ENCODE measurements at regions not wholly inside any gene's neighbourhood (a gene's known extent, or its start where the extent isn't known, plus 50 kb on each side); places are given as distances from the start of the nearest gene placed in this dataset.

DNA sequence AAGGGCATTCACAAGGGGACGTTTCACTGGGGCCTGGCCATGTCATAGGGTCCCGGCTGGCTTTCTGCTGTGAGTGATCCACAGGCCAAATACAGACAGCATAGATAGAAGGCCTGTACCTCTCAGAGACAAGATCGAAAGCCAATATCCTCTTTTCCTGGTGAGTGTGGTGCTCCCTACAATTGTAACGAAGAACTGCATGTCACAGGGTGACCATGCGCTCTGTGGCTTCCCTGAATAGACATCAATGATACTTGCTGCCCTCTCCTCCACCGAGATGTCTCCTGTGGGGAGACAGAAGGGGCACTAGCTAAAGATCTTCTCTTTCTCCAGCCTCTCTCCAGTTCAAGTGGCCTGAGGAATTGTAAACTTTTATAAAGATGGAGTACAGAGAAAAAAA, 226.1 kb upstream of the POU2AF2 start:
- Mint-ChIP-seq H3K9me3 (no peaks in the 10 kb centered on the region), H3K36me3 (ENCODE audit: low read depth) (no peaks in the 10 kb centered on the region), H3K27me3 (ENCODE audit: low read depth) (peaks cover under 1% of the 10 kb centered on the region), H3K4me3 (no peak overlapping the region), H3K27ac (no peak overlapping the region), H3K4me1 (ENCODE audit: low read depth) (no peaks in the 10 kb centered on the region)
- no peak for DNase-seq (ENCODE audit: low spot score)

DNA sequence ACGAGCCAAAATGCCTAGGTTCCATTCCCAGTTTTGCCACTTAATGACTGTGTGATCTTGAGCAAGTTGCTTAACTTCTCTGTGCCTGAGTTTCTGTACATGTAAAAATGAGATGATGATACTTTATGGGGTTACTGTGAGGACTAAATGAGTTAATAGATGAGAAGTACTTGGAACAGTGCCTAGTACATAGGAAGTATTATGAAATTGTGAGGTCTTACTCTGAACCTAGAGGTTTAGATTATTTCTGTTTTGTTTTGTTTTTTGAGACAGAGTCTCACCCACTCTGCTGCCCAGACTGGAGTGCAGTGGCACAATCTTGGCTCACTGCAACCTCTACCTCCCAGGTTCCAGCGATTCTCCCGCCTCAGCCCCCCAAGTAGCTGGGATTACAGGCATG, 227.0 kb upstream of the POU2AF2 start:
- no peak overlapping the region for H3K4me3 Mint-ChIP-seq
- H3K27ac Mint-ChIP-seq, result no peak overlapping the region
- no peak for DNase-seq (ENCODE audit: low spot score)
- H3K36me3 Mint-ChIP-seq (ENCODE audit: low read depth), result no peaks in the 10 kb centered on the region
- H3K9me3 Mint-ChIP-seq, result no peaks in the 10 kb centered on the region
- no peaks in the 10 kb centered on the region for H3K4me1 Mint-ChIP-seq (ENCODE audit: low read depth)
- H3K27me3 Mint-ChIP-seq (ENCODE audit: low read depth), result no peaks in the 10 kb centered on the region

DNA sequence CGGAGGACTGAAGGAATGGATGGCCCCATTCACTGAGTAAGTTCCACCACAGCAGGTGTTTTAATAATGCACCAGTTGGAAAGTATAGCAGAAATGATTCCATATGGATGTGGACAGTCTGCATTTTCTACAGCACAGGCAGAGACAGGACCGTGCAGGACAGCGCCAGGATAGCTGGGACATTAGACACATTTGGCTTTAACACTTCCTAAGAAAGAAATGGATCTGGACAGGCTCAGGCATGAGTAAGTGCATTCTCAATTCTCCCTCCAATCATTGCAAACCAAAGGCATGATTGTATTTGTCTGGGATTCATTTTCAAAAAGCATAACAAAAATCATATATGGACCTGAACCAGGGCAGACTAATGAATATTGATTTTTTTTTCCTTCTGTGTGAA, 233.0 kb upstream of the POU2AF2 start:
- Mint-ChIP-seq H3K36me3 (ENCODE audit: low read depth) (no peaks in the 10 kb centered on the region), H3K4me3 (no peak overlapping the region), H3K4me1 (ENCODE audit: low read depth) (no peaks in the 10 kb centered on the region), H3K9me3 (no peaks in the 10 kb centered on the region), H3K27me3 (ENCODE audit: low read depth) (no peaks in the 10 kb centered on the region), H3K27ac (no peak overlapping the region)
- no peak for DNase-seq (ENCODE audit: low spot score)

DNA sequence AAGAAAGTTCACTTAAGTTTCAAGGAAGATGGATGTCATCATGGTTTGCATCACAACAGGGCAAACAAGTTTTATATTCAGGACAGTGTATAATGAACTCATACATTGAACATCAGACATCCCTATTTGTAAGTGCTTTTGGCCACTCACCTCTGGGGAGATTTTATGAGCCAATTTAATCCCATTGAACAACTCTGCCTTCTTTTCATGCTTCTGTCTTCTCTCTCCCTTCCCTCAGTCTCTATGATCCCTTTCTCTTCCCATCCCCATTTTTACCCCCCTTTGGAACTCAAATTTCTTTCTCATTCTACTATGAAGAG, 234.3 kb upstream of the POU2AF2 start:
- H3K36me3 Mint-ChIP-seq (ENCODE audit: low read depth), result no peaks in the 10 kb centered on the region
- no peaks in the 10 kb centered on the region for H3K9me3 Mint-ChIP-seq
- no peaks in the 10 kb centered on the region for H3K4me1 Mint-ChIP-seq (ENCODE audit: low read depth)
- no peak overlapping the region for H3K27ac Mint-ChIP-seq
- no peaks in the 10 kb centered on the region for H3K27me3 Mint-ChIP-seq (ENCODE audit: low read depth)
- no peak for DNase-seq (ENCODE audit: low spot score)
- no peak overlapping the region for H3K4me3 Mint-ChIP-seq

DNA sequence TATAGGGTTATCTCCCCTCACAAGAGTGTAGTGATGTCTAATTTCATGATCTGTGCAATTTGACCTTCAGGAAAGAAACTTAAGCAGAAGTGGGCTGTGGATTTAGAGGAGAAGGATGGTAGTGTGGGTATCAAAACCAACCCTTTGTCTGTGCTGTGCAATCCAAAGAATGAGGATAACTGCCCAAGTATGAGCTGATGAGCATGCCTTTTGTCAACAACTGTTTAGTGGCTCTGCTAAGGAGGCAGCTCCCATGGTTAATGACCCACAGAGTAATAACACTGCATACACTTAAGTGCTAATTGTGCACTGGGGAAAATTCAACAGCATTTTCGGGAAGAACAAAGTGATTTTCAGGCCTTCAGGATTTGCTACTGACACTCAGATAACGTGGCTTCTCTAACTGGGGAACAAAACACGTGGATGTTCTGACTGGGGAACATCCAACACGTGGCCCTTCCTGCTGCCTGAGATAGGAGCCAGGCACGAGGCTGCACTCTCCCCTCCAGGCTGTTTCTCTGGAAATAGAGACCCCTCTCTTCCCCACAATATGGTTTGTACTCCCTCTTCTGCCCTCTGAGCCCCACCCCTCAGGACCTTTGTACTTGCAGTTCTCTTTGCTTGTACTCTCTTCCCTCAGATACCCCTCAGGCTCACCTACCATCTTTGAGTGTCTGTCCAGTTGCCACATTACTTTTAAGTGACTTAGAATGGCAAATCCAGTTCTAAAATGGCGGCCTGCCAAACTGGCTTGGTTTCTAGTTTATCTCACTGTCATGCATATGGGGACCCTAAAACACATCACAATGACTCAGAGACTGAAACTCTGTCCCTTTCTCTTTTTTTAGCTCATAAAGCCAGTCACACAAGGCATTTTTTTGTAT, 234.9 kb upstream of the POU2AF2 start:
- Mint-ChIP-seq H3K9me3 (no peaks in the 10 kb centered on the region), H3K36me3 (ENCODE audit: low read depth) (no peaks in the 10 kb centered on the region), H3K27me3 (ENCODE audit: low read depth) (no peaks in the 10 kb centered on the region), H3K4me3 (no peak overlapping the region), H3K27ac (no peak overlapping the region), H3K4me1 (ENCODE audit: low read depth) (no peaks in the 10 kb centered on the region)
- DNase-seq (ENCODE audit: low spot score), result no peak

DNA sequence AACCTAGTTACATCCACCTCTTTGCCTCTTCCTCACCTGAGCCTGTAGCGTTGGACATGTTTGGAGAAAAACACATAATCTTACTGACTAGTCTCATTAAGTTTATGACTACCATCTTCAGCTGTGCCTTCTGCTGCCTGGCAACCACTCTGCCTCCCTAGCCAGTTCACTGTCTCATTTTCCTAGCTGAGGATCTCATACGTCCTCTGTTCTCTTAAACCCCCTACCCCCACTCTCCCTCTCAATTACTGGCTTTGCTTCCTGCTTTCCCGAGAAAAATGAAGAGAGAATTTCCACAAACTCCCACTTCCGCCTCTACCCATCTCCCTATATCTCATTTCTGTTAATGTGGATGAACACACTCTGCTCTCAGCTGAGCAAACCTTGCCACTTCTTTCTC, 239.3 kb upstream of the POU2AF2 start:
- no peak overlapping the region for H3K27ac Mint-ChIP-seq
- no peaks in the 10 kb centered on the region for H3K27me3 Mint-ChIP-seq (ENCODE audit: low read depth)
- no peak for DNase-seq (ENCODE audit: low spot score)
- H3K4me3 Mint-ChIP-seq, result no peak overlapping the region
- no peaks in the 10 kb centered on the region for H3K36me3 Mint-ChIP-seq (ENCODE audit: low read depth)
- no peaks in the 10 kb centered on the region for H3K9me3 Mint-ChIP-seq
- no peaks in the 10 kb centered on the region for H3K4me1 Mint-ChIP-seq (ENCODE audit: low read depth)

DNA sequence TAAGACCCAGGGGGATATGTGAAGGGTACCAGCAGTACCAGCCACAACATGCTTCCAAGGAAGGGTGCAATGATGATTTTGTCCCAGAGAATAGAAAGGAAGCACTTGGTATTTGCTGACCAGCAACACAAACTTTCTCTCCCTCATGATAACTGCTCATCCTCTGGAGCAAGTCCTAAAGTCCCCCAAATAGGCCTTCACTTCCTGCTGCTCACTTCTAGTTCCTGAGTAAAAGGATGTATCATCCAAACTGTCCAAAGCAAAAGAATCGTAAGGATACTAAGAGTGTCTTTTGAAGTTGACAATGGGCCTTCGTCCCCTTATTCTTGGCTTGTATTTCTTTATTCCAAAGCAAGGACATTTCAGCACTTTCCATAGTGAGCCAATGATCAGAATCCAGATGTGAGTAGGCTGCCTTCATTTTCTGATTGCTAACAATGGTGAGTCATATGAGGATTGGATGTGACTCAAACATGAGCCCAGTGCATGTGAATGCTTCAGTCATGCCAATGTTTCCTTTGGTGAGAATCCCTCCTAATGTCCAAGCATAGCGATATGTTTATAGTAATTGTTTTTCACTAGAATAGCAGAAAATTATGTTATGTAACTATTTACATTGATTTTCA, 243.4 kb upstream of the POU2AF2 start:
- Mint-ChIP-seq H3K36me3 (ENCODE audit: low read depth) (no peaks in the 10 kb centered on the region), H3K4me3 (no peak overlapping the region), H3K27ac (no peak overlapping the region), H3K27me3 (ENCODE audit: low read depth) (no peaks in the 10 kb centered on the region), H3K4me1 (ENCODE audit: low read depth) (no peaks in the 10 kb centered on the region), H3K9me3 (no peaks in the 10 kb centered on the region)
- no peak for DNase-seq (ENCODE audit: low spot score)

DNA sequence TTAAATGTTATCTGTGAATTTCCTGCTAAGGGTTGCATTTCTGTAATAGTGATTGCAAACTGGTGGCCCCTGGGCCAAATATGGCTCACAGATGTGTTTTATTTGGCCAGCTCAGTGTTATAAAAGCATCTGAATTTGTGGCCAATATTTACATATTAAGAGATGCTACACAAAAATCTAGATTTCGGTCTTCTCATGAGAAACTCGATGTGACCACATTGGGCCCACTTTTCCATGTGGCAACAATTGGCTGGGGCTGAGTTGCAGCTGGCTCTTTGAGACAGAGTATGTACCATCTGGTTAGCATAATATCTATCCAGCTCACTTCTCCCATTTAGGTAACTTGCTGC, 244.5 kb upstream of the POU2AF2 start:
- no peak overlapping the region for H3K4me3 Mint-ChIP-seq
- DNase-seq (ENCODE audit: low spot score), result no peak
- no peaks in the 10 kb centered on the region for H3K9me3 Mint-ChIP-seq
- H3K27me3 Mint-ChIP-seq (ENCODE audit: low read depth), result peaks cover 3% of the 10 kb centered on the region
- H3K36me3 Mint-ChIP-seq (ENCODE audit: low read depth), result no peaks in the 10 kb centered on the region
- no peaks in the 10 kb centered on the region for H3K4me1 Mint-ChIP-seq (ENCODE audit: low read depth)
- no peak overlapping the region for H3K27ac Mint-ChIP-seq

DNA sequence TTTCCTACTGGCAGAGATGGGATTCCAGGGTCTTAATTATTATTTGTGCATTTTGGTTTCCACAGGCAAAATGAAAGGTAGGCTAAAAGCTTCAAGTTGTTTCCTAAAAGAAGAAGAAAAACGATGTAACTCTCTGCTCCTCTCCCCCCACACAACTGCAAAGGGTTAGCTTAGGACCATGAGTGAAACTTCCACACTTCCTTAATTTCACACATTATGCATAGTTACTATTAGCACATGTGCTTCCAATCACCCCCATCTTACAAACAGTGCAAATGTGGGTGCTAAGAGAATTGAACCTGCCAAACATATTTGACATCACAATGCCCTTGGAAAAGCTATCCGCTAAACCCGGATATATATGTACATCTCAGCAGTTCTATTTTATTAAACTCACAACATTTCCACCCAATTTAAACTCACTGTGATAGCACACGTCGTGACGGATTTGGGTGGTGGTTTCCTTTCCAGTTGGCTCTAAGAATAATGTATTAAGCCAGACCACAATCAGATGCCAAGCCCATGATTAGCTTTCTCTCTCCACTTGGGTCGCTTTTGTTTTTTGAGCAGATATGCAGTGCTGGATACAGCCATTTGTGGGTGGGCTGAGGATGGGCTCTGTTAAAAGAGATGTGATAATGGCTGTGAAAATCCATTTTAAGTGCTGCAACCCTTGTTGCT, 245.0 kb upstream of the POU2AF2 start:
- no peaks in the 10 kb centered on the region for H3K9me3 Mint-ChIP-seq
- H3K4me1 Mint-ChIP-seq (ENCODE audit: low read depth), result no peaks in the 10 kb centered on the region
- H3K36me3 Mint-ChIP-seq (ENCODE audit: low read depth), result no peaks in the 10 kb centered on the region
- no peak overlapping the region for H3K27ac Mint-ChIP-seq
- no peak overlapping the region for H3K4me3 Mint-ChIP-seq
- peaks cover 5% of the 10 kb centered on the region for H3K27me3 Mint-ChIP-seq (ENCODE audit: low read depth)
- no peak for DNase-seq (ENCODE audit: low spot score)

DNA sequence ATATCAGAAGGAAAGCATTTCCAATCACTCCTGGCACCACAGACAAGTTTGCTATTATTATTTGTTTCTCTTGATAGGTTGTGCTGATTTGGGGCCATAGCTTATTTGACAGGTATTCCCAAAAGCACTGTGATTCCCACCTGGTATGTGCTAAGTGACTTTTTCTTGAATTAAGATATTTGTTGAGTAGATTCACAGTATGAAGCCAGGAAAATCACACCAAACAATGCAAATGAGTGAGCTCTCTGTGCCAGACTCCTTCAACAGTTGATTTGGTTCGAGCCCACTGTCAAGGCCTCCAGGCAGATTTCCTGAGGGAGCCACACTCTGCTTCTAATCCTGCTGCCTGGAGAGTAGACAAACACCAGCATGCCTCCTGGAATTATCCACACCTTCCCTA, 253.0 kb upstream of the POU2AF2 start:
- Mint-ChIP-seq H3K9me3 (no peaks in the 10 kb centered on the region), H3K27me3 (ENCODE audit: low read depth) (peaks cover 5% of the 10 kb centered on the region), H3K4me1 (ENCODE audit: low read depth) (no peaks in the 10 kb centered on the region), H3K4me3 (no peak overlapping the region), H3K27ac (no peak overlapping the region), H3K36me3 (ENCODE audit: low read depth) (no peaks in the 10 kb centered on the region)
- DNase-seq (ENCODE audit: low spot score), result no peak

DNA sequence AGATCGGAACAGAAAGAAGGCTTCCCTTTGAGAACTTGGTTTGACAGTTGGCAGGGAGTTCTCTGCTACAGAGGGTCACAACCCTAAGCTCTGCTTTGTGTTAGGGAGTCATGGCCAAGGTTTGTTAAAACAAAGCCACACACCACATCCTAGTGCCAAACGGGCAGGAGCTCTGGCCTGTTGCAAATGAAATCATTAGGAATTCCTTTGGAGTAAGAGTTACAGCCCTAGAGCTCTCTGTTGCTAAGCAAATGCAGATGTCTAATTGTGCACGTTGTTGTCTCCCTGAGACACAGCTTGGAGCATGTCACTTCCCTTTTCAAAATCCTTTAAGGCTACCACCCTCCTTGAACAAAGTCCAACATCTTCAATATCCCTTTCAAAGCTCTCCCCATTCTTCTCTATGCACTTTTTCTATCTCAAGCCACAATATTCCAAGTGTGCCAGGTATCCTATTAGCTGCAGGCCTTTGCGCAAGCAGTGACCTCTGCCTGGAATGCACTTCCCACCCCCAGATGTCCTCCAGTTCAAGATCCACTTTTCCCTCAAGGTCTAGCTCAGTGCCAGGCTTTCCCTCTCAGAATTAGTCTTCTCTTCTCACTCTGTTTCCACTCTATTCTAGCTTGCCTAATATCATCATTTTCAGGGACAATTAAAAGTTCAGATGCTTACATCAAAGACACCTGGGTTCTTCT, 253.7 kb upstream of the POU2AF2 start:
- Mint-ChIP-seq H3K27ac (no peak overlapping the region), H3K36me3 (ENCODE audit: low read depth) (no peaks in the 10 kb centered on the region), H3K4me3 (no peak overlapping the region), H3K27me3 (ENCODE audit: low read depth) (peaks cover 5% of the 10 kb centered on the region), H3K9me3 (no peaks in the 10 kb centered on the region), H3K4me1 (ENCODE audit: low read depth) (no peaks in the 10 kb centered on the region)
- no peak for DNase-seq (ENCODE audit: low spot score)

DNA sequence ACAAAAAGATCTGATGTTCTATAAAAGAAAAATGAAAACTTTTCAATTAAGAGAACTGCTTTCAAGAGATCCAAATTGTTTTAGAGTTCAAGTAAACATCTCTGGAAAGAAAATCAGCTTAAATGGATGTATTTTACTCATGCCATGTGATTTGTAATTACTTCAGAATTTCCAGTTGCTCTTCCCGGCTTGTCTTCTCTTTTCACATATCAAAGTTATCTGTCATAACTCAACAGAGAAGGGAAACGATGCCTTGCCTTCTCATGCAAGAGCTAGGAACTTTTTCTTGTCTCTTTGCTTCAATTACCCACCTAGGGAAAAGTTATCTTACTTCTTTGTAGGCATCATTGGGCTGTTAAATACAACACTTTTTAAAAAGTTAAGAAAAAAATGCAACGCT, 255.2 kb upstream of the POU2AF2 start:
- no peaks in the 10 kb centered on the region for H3K36me3 Mint-ChIP-seq (ENCODE audit: low read depth)
- H3K9me3 Mint-ChIP-seq, result no peaks in the 10 kb centered on the region
- no peaks in the 10 kb centered on the region for H3K4me1 Mint-ChIP-seq (ENCODE audit: low read depth)
- DNase-seq (ENCODE audit: low spot score), result no peak
- no peak overlapping the region for H3K27ac Mint-ChIP-seq
- no peaks in the 10 kb centered on the region for H3K27me3 Mint-ChIP-seq (ENCODE audit: low read depth)
- H3K4me3 Mint-ChIP-seq, result no peak overlapping the region

DNA sequence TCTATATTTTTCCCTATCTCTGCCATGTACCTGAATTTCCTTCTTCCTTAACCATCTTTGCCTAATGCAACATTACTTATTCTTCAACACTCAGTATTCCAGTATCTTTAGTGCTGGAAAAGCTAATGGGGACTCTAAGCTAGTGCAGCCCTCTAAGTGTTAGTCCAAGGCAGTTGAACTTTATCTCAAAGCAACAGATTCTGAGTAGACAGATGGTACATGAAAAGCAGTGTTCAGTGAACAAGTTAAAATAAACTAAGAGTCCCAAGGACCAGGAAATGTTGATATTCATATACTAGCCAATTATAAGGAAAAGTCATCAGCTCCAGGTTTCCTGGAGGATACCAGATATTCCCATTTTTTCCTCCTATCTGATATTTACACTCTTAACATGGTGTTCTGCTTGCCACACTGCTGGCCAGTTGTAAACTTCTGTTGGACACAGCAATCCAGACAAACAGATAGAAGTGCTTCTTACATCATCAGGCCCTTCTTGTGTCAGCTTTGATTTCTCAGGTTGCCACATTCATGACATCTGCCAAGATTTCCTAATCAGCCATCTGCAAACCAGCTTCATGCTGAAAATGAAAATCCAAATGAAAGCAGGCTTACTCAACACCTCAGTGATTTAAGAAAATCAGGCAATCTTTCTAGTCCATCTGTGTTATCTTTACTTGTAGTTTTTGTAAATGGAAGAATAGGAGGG, 255.9 kb upstream of the POU2AF2 start:
- H3K4me3 Mint-ChIP-seq, result no peak overlapping the region
- H3K27ac Mint-ChIP-seq, result no peak overlapping the region
- H3K36me3 Mint-ChIP-seq (ENCODE audit: low read depth), result no peaks in the 10 kb centered on the region
- H3K9me3 Mint-ChIP-seq, result no peaks in the 10 kb centered on the region
- no peaks in the 10 kb centered on the region for H3K4me1 Mint-ChIP-seq (ENCODE audit: low read depth)
- DNase-seq (ENCODE audit: low spot score), result no peak
- H3K27me3 Mint-ChIP-seq (ENCODE audit: low read depth), result no peaks in the 10 kb centered on the region

DNA sequence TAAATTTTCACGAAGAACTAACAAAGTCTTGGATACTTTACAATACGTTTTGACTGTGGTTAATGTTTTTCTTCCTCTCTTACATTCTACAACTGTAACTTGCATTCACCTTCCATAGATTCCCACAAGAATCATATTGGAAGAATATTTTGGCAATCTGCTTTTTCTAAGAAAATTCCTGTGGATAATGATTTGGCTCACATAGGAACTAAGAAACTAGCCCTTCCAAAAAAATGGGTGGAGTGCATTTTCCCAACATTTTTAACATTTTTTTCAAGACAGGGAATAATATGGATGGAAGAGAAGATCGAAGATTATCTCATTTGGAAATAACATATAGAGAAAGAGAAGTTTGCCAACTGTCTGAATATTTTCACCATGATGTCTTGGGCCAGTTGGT, 256.9 kb upstream of the POU2AF2 start:
- Mint-ChIP-seq H3K4me3 (no peak overlapping the region), H3K27ac (no peak overlapping the region), H3K36me3 (ENCODE audit: low read depth) (no peaks in the 10 kb centered on the region), H3K4me1 (ENCODE audit: low read depth) (no peaks in the 10 kb centered on the region), H3K27me3 (ENCODE audit: low read depth) (no peaks in the 10 kb centered on the region), H3K9me3 (no peaks in the 10 kb centered on the region)
- no peak for DNase-seq (ENCODE audit: low spot score)

All from T-helper 2 cell treated with Interferon-gamma antibody and Interleukin-4, amounts not matched to agents 5 μg/mL and 100 μg/mL, for 36 hours (primary cell).